Lower leg skin (tissue), 3 donors: ENCODE measurements at regions not wholly inside any gene's neighbourhood (a gene's known extent, or its start where the extent isn't known, plus 50 kb on each side); places are given as distances from the start of the nearest gene placed in this dataset.
"Not testable (repeated sequence)": the region's sequence is repeated elsewhere in the genome, so short reads cannot be mapped to it uniquely, and the experiment has no call there.

Experiments
- CTCF ChIP-seq, 3 donors: fragments of 450-650 bp; IDR thresholded peaks; one replicate each; pipeline ENCODE4 v1.5.1; 2016; ENCODE audit warnings: antibody characterized with exemption in 3 of 3, mild to moderate bottlenecking in 3 of 3, moderate library complexity in 2 of 3
- POLR2A ChIP-seq, 2 donors: fragments of 450-650 bp; IDR thresholded peaks; one replicate each; pipeline ENCODE4 v1.6.1; 2016 to 2017; ENCODE audit warnings: antibody characterized with exemption in 2 of 2, mild to moderate bottlenecking in 1 of 2, moderate library complexity in 1 of 2

DNA sequence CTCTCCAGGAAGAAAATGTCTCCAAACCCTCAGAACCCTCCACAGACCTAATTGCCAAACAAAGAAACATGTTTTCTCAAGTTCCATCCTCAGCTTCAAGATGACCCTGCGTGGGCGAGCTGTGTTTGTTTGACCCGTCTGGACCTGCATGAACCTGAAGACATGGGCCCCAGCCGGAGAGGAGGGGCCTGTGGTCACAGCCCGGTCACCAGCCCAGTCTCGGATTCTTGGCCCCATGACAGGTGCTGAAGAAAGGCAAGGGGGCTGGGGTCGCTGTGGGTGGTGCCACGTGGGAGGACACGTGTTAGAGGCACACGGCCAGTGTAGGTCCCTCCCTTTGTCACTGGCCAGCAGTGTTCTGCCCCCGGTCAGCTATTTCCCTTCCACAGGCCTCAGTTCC, 118.1 kb upstream of the FOXD4L5 start:
- not testable (repeated sequence) for TF ChIP-seq CTCF, POLR2A (IDR thresholded peaks at IDR 0.05)
